ENCODE measurements at regions not wholly inside any gene's neighbourhood (a gene's known extent, or its start where the extent isn't known, plus 50 kb on each side); places are given as distances from the start of the nearest gene placed in this dataset.
A peak's percentile ranks its signal among the peaks of the same experiment; 100 is the strongest.

- DNase-seq (ENCODE audit: low read depth, low spot score) = no peak
Measured at GRCh38 chrX:20477219-20477618, 210.5 kb upstream of the RPS6KA3 start.

GRCh38 chrX:20472620-20473258 lies 206.0 kb upstream of the RPS6KA3 start:
- DNase-seq (ENCODE audit: low read depth, low spot score) = no peak

- DNase-seq (ENCODE audit: low read depth, low spot score) = no peak
Measured at GRCh38 chrX:20472148-20472547, 205.4 kb upstream of the RPS6KA3 start.

- DNase-seq (ENCODE audit: low read depth, low spot score) = no peak
Measured at GRCh38 chrX:20471483-20471882, 204.8 kb upstream of the RPS6KA3 start.

- DNase-seq (ENCODE audit: low read depth, low spot score) = no peak
Measured at GRCh38 chrX:20463296-20464075, 196.8 kb upstream of the RPS6KA3 start.

GRCh38 chrX:20461576-20461975 lies 194.9 kb upstream of the RPS6KA3 start:
- no peak for DNase-seq (ENCODE audit: low read depth, low spot score)

- DNase-seq (ENCODE audit: low read depth, low spot score) = no peak
Measured at GRCh38 chrX:20461002-20461401, 194.3 kb upstream of the RPS6KA3 start.

GRCh38 chrX:20459410-20460350 lies 193.0 kb upstream of the RPS6KA3 start:
- DNase-seq (ENCODE audit: low read depth, low spot score) = no peak

GRCh38 chrX:20456971-20457370 lies 190.3 kb upstream of the RPS6KA3 start:
- DNase-seq (ENCODE audit: low read depth, low spot score) = no peak

- no peak for DNase-seq (ENCODE audit: low read depth, low spot score)
Measured at GRCh38 chrX:20455001-20455400, 188.3 kb upstream of the RPS6KA3 start.

- no peak for DNase-seq (ENCODE audit: low read depth, low spot score)
Measured at GRCh38 chrX:20454117-20454516, 187.4 kb upstream of the RPS6KA3 start.

GRCh38 chrX:20452487-20452886 lies 185.8 kb upstream of the RPS6KA3 start:
- no peak for DNase-seq (ENCODE audit: low read depth, low spot score)

GRCh38 chrX:20451929-20452328 lies 185.2 kb upstream of the RPS6KA3 start:
- no peak for DNase-seq (ENCODE audit: low read depth, low spot score)

- no peak for DNase-seq (ENCODE audit: low read depth, low spot score)
Measured at GRCh38 chrX:20445109-20445508, 178.4 kb upstream of the RPS6KA3 start.

GRCh38 chrX:20442597-20442996 lies 175.9 kb upstream of the RPS6KA3 start:
- DNase-seq (ENCODE audit: low read depth, low spot score) = peak; percentile 58

- DNase-seq (ENCODE audit: low read depth, low spot score) = no peak
Measured at GRCh38 chrX:20441123-20441522, 174.4 kb upstream of the RPS6KA3 start.

GRCh38 chrX:20438871-20439526 lies 172.3 kb upstream of the RPS6KA3 start:
- DNase-seq (ENCODE audit: low read depth, low spot score) = no peak

- DNase-seq (ENCODE audit: low read depth, low spot score) = no peak
Measured at GRCh38 chrX:20437683-20438082, 171.0 kb upstream of the RPS6KA3 start.

- no peak for DNase-seq (ENCODE audit: low read depth, low spot score)
Measured at GRCh38 chrX:20435913-20436312, 169.2 kb upstream of the RPS6KA3 start.

GRCh38 chrX:20434986-20435385 lies 168.3 kb upstream of the RPS6KA3 start:
- DNase-seq (ENCODE audit: low read depth, low spot score) = no peak

- DNase-seq (ENCODE audit: low read depth, low spot score) = no peak
Measured at GRCh38 chrX:20433388-20433775, 166.7 kb upstream of the RPS6KA3 start.
